CD4-positive, alpha-beta T cell (primary cell): ENCODE measurements at regions not wholly inside any gene's neighbourhood (a gene's known extent, or its start where the extent isn't known, plus 50 kb on each side); places are given as distances from the start of the nearest gene placed in this dataset.
A peak's percentile ranks its signal among the peaks of the same experiment; 100 is the strongest.

Experiments used
- ATAC-seq: fragments of 200-7000 bp; cut with Tn5 transposase; one replicate; pipeline ENCODE4 v1.10.0; 2022; ENCODE audit warnings: mild to moderate bottlenecking; ENCODE audit not compliant: poor library complexity
- CTCF ChIA-PET: fragments of 350-600 bp; sonication (Branson Sonifier 250); formaldehyde crosslinking; loops from one replicate; lab custom pipeline; 2021; ENCODE audit warnings: antibody characterized with exemption, inconsistent platforms; lab: Charles Lee
- POLR2A ChIA-PET: fragments of 350-600 bp; sonication (Branson Sonifier 250); formaldehyde crosslinking; loops from one replicate; lab custom pipeline; 2021; ENCODE audit warnings: antibody characterized with exemption, inconsistent platforms; lab: Charles Lee
- DNase-seq, 14 experiments: peaks; one replicate each; pipeline ENCODE4 v3.0.0-alpha.2; 2013 to 2020; ENCODE audit warnings: mixed read lengths in 2 of 14
- H3K27ac ChIP-seq, 2 donors: one replicate each; pipeline versions ENCODE4 v1.5.1 to v1.7.0; 2013; ENCODE audit warnings: low read length in 2 of 2, low read depth in 1 of 2, mild to moderate bottlenecking in 1 of 2
- H3K27me3 ChIP-seq, 2 experiments: 1 replicate in 1 of 2; 2 replicates in 1 of 2; pipeline versions ENCODE4 v1.6.1 to v1.7.0; 2013; ENCODE audit warnings: low read length in 2 of 2, control low read depth in 1 of 2, mild to moderate bottlenecking in 1 of 2, moderate library complexity in 1 of 2; ENCODE audit not compliant: insufficient read depth in 2 of 2, control insufficient read depth in 1 of 2
- H3K36me3 ChIP-seq: one replicate; pipeline ENCODE4 v1.6.1; 2013; ENCODE audit warnings: low read length, control low read depth; ENCODE audit not compliant: insufficient read depth
- H3K4me1 ChIP-seq: one replicate; pipeline ENCODE4 v1.6.1; 2013; ENCODE audit warnings: low read length, control low read depth; ENCODE audit not compliant: insufficient read depth
- H3K4me3 ChIP-seq: one replicate; pipeline ENCODE4 v1.5.1; 2013; ENCODE audit warnings: mild to moderate bottlenecking, low read length, moderate library complexity
- H3K9me3 ChIP-seq, 2 experiments: 1 replicate in 1 of 2; 2 replicates in 1 of 2; pipeline versions ENCODE4 v1.6.1 to v1.7.0; 2013; ENCODE audit warnings: low read length in 2 of 2, mild to moderate bottlenecking in 2 of 2, control low read depth in 1 of 2, moderate library complexity in 1 of 2; ENCODE audit not compliant: control insufficient read depth in 1 of 2, insufficient read depth in 1 of 2
- H3K27ac Mint-ChIP-seq: one replicate; pipeline ENCODE4 v1.8.0; 2020; ENCODE audit warnings: mixed read lengths
- H3K27me3 Mint-ChIP-seq: one replicate; pipeline ENCODE4 v1.8.0; 2021; ENCODE audit warnings: mixed read lengths
- H3K36me3 Mint-ChIP-seq: one replicate; pipeline ENCODE4 v1.8.0; 2021; ENCODE audit warnings: low read depth, mixed read lengths
- H3K4me1 Mint-ChIP-seq: one replicate; pipeline ENCODE4 v1.8.0; 2021; ENCODE audit warnings: low read depth, mixed read lengths
- H3K4me3 Mint-ChIP-seq: one replicate; pipeline ENCODE4 v1.8.0; 2020; ENCODE audit warnings: mild to moderate bottlenecking, mixed read lengths
- H3K9me3 Mint-ChIP-seq: one replicate; pipeline ENCODE4 v1.8.0; 2020; ENCODE audit warnings: mixed read lengths
- intact Hi-C, 2 experiments: fragments of 100-400 bp; cut with DNase I in 1 of 2; cut with micrococcal nuclease in 1 of 2; formaldehyde crosslinking; loops; one replicate each; pipeline versions ENCODE4 v1.15.1 to v1.9.0; 2023 to 2025; cut with DNase I, micrococcal nuclease
- TF ChIP-seq, protein P1 (sequence below): fragments of 200-600 bp; IDR thresholded peaks from one replicate; pipeline ENCODE4 v1.8.0; 2022; ENCODE audit warnings: antibody characterized with exemption, mild to moderate bottlenecking

DNA sequence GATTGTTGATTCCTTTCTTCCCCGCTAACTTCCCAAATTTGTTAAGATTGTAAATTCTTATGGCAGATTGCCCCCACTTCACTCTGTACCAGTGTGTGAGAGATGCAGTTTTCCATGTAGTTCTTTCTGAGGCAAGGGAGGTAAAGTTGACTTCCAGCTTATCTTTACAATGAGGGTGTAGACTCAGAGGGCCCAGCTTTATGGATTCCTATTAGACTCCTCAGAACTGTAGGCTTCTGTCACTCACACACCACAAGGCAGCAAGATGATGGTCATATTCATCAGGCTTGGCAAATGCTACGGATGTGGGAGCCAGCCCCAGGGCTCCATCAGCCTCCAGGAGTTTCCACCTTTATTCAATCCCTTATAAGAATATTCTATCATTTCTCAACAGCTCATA is 461.9 kb upstream of the KLF4 start:
- H3K9me3 Mint-ChIP-seq: no peaks in the 10 kb centered on the region
- Histone ChIP-seq H3K27ac (no peak overlapping the region), H3K9me3 (peaks cover 0 to 6% of the 10 kb centered on the region in 2 experiments), H3K27me3 (no peaks in the 10 kb centered on the region), H3K4me1 (no peaks in the 10 kb centered on the region), H3K36me3 (no peaks in the 10 kb centered on the region), H3K4me3 (no peak overlapping the region)
- no peak for ATAC-seq
- H3K4me3 Mint-ChIP-seq: no peak overlapping the region
- CTCF ChIA-PET: no interaction called here
- H3K36me3 Mint-ChIP-seq: no peaks in the 10 kb centered on the region
- POLR2A ChIA-PET: no interaction called here
- TF ChIP-seq, protein P1, sequence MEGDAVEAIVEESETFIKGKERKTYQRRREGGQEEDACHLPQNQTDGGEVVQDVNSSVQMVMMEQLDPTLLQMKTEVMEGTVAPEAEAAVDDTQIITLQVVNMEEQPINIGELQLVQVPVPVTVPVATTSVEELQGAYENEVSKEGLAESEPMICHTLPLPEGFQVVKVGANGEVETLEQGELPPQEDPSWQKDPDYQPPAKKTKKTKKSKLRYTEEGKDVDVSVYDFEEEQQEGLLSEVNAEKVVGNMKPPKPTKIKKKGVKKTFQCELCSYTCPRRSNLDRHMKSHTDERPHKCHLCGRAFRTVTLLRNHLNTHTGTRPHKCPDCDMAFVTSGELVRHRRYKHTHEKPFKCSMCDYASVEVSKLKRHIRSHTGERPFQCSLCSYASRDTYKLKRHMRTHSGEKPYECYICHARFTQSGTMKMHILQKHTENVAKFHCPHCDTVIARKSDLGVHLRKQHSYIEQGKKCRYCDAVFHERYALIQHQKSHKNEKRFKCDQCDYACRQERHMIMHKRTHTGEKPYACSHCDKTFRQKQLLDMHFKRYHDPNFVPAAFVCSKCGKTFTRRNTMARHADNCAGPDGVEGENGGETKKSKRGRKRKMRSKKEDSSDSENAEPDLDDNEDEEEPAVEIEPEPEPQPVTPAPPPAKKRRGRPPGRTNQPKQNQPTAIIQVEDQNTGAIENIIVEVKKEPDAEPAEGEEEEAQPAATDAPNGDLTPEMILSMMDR: no peak
- H3K4me1 Mint-ChIP-seq: no peaks in the 10 kb centered on the region
- H3K27me3 Mint-ChIP-seq: no peaks in the 10 kb centered on the region
- intact Hi-C loops: no loop called here
- no peak overlapping the region for H3K27ac Mint-ChIP-seq
- DNase-seq: no peak

DNA sequence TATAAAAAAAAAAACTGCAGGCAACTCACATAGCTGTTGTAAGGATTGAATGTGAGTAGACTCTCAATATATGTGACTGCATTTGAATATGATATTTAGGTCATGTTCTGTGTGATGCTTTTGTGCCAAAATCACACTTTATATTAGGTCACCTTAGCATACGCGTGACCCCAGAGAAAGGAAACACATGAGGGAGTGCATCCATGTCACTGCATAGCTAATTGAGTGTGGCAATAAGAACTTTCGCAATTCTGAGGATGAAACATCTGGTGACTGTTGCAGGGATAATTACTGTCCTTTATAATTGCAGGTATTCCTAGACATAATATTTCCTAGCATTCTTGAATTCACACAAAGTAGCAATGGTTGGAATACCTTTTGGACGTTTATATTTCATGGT is 459.5 kb upstream of the KLF4 start:
- POLR2A ChIA-PET: no interaction called here
- Histone ChIP-seq H3K4me3 (no peak overlapping the region), H3K4me1 (no peaks in the 10 kb centered on the region), H3K27me3 (no peaks in the 10 kb centered on the region), H3K36me3 (no peaks in the 10 kb centered on the region), H3K9me3 (peaks cover 0 to 6% of the 10 kb centered on the region in 2 experiments), H3K27ac (no peak overlapping the region)
- CTCF ChIA-PET: no interaction called here
- H3K36me3 Mint-ChIP-seq: no peaks in the 10 kb centered on the region
- peak in 2 of 14 experiments; percentile 43 to 50 for DNase-seq
- H3K27me3 Mint-ChIP-seq: no peaks in the 10 kb centered on the region
- TF ChIP-seq, protein P1: no peak
- no peak overlapping the region for H3K4me3 Mint-ChIP-seq
- no peak for ATAC-seq
- no peaks in the 10 kb centered on the region for H3K9me3 Mint-ChIP-seq
- H3K27ac Mint-ChIP-seq: no peak overlapping the region
- no peaks in the 10 kb centered on the region for H3K4me1 Mint-ChIP-seq
- intact Hi-C loops: no loop called here

DNA sequence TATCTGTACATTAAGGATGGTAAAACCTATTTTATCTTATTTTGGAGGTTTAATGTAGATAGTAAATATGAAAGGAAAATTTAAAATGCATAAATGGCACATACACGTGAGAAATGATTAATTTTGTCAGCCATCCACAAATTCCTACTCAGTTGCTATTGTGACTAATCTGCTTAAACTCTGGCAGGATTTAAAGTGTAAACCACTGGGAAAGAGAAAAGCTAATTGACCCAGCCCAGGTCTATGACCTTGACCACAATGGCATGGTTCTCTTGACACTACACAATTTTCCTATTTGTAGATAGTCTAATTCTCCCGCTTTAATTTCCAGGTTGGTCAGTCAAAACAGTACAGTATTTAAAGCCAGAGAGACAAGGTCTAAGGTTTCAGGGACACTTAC is 459.0 kb upstream of the KLF4 start:
- H3K9me3 Mint-ChIP-seq: peaks cover 4% of the 10 kb centered on the region
- H3K27ac ChIP-seq: no peak overlapping the region
- intact Hi-C loops: no loop called here
- H3K4me3 Mint-ChIP-seq: no peak overlapping the region
- H3K27ac Mint-ChIP-seq: no peak overlapping the region
- H3K27me3 ChIP-seq: no peaks in the 10 kb centered on the region
- no peaks in the 10 kb centered on the region for H3K27me3 Mint-ChIP-seq
- H3K4me3 ChIP-seq: no peak overlapping the region
- no peaks in the 10 kb centered on the region for H3K4me1 Mint-ChIP-seq
- H3K36me3 Mint-ChIP-seq: no peaks in the 10 kb centered on the region
- peaks cover 0 to 6% of the 10 kb centered on the region in 2 experiments for H3K9me3 ChIP-seq
- ATAC-seq (no peak), DNase-seq (no peak)
- no peaks in the 10 kb centered on the region for H3K36me3 ChIP-seq
- TF ChIP-seq, protein P1: no peak
- H3K4me1 ChIP-seq: no peaks in the 10 kb centered on the region
- ChIA-PET CTCF (no interaction called here), POLR2A (no interaction called here)
